ENCODE measurements at regions not wholly inside any gene's neighbourhood (a gene's known extent, or its start where the extent isn't known, plus 50 kb on each side); places are given as distances from the start of the nearest gene placed in this dataset.

DNA sequence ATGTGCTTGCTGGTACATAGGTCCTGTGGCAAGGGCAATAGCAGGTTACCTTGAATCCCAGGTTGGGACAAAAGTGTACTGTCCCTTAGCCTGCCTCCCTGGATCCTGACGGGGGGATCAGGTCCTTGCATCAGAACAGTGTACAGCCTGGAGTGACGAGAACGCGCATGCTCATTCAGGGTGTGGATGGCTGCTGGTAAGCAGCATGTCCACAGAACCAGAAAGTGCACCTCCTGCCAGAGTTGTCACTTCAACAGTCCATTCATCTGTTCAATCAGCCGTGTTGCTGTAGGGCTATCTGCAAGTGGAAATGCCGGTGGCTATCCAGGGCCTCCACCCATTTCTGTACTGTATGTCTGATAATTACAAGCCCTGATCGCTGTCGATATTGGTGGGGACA, 236.3 kb upstream of the SOX4 start:
- in situ Hi-C loops (cut with MboI; ENCODE audit: low sequenced_read_pairs, unreplicated experiment): no loop called here
- DNase-seq (ENCODE audit: low spot score): no peak
- TF ChIP-seq CTCF (IDR thresholded peaks at IDR 0.05; ENCODE audit: borderline replicate concordance, control extremely low read depth, extremely low read depth, insufficient read depth, missing control alignments): no peak

- no peak for DNase-seq (ENCODE audit: low spot score)
- TF ChIP-seq CTCF (IDR thresholded peaks at IDR 0.05; ENCODE audit: borderline replicate concordance, control extremely low read depth, extremely low read depth, insufficient read depth, missing control alignments): no peak
- in situ Hi-C loops (cut with MboI; ENCODE audit: low sequenced_read_pairs, unreplicated experiment): no loop called here
These were observed 233.6 kb upstream of the SOX4 start for GRCh38 chr6:21359926-21360325.

- in situ Hi-C loops (cut with MboI; ENCODE audit: low sequenced_read_pairs, unreplicated experiment): no loop called here
- no peak for DNase-seq (ENCODE audit: low spot score)
- TF ChIP-seq CTCF (IDR thresholded peaks at IDR 0.05; ENCODE audit: borderline replicate concordance, control extremely low read depth, extremely low read depth, insufficient read depth, missing control alignments): no peak
These were observed 233.2 kb upstream of the SOX4 start for GRCh38 chr6:21360336-21360735.

DNA sequence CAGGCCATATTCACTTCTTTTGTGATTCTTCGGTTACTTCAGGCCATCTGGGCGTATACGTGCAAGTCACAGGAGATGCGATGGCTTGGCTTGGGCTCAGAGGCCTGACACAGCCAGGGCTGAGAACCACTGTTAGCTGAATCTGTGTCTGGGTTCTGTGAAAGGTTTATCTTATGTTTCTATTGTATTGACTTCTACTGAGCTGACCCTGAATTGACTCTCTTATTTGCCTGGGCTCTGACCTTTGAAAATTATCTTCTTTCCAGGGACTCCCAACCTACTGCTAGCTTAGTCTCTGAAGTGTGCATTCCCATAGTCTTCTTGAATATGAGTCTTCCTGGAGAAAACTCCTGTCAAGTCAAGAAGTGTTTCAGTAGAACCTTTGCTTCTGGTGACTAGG, 226.4 kb upstream of the SOX4 start:
- no peak for DNase-seq (ENCODE audit: low spot score)
- TF ChIP-seq CTCF (IDR thresholded peaks at IDR 0.05; ENCODE audit: borderline replicate concordance, control extremely low read depth, extremely low read depth, insufficient read depth, missing control alignments): no peak
- in situ Hi-C loops (cut with MboI; ENCODE audit: low sequenced_read_pairs, unreplicated experiment): no loop called here

DNA sequence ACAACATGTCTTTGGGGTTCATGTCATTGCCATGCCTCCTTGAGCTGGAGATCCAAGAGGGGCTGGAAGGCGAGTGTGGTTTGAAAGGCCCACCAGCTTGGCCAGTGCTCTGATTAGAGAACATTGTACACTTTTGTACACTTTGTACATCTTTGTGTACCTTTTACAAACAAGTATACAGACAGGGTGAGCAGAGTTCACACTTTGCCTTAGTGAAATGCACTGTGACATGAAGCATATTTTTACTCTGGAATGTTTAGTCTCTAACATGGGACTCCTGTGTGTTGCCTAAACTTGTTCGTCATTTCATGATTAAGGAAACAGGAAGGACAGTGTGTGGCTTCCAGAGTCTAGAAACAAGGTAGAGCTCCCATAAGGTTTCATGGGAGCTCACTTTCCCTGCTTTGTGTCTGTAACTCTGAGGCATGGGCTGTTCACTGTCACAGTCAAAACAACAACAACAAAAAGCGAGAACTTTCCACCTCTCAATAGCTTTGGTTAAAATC, 225.8 kb upstream of the SOX4 start:
- no peak for TF ChIP-seq CTCF (IDR thresholded peaks at IDR 0.05; ENCODE audit: borderline replicate concordance, control extremely low read depth, extremely low read depth, insufficient read depth, missing control alignments)
- in situ Hi-C loops (cut with MboI; ENCODE audit: low sequenced_read_pairs, unreplicated experiment): no loop called here
- no peak for DNase-seq (ENCODE audit: low spot score)

DNA sequence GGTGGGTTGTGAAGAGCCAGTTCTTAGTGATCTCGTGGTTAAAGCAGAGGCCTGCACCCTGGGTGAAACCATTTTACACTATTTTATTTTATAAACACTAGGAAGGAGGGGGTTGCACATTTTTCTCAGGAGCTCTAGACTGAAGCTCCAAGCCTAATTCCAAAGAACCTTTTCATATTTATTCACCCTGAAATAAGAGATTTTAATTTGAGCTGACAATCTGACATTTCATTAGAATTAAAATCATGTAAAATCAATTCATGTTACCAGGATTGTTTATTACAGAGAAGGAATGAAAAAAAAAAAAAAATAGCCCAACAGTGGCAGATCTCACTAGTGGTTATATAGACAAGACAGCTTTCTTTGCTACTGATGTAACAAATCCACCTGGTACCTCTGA, 222.5 kb upstream of the SOX4 start:
- TF ChIP-seq CTCF (IDR thresholded peaks at IDR 0.05; ENCODE audit: borderline replicate concordance, control extremely low read depth, extremely low read depth, insufficient read depth, missing control alignments): no peak
- in situ Hi-C loops (cut with MboI; ENCODE audit: low sequenced_read_pairs, unreplicated experiment): no loop called here
- no peak for DNase-seq (ENCODE audit: low spot score)

- in situ Hi-C loops (cut with MboI; ENCODE audit: low sequenced_read_pairs, unreplicated experiment): no loop called here
- no peak for TF ChIP-seq CTCF (IDR thresholded peaks at IDR 0.05; ENCODE audit: borderline replicate concordance, control extremely low read depth, extremely low read depth, insufficient read depth, missing control alignments)
- no peak for DNase-seq (ENCODE audit: low spot score)
These were observed 221.8 kb upstream of the SOX4 start for GRCh38 chr6:21371676-21372171.
